ENCODE measurements at regions not wholly inside any gene's neighbourhood (a gene's known extent, or its start where the extent isn't known, plus 50 kb on each side); places are given as distances from the start of the nearest gene placed in this dataset.

DNA sequence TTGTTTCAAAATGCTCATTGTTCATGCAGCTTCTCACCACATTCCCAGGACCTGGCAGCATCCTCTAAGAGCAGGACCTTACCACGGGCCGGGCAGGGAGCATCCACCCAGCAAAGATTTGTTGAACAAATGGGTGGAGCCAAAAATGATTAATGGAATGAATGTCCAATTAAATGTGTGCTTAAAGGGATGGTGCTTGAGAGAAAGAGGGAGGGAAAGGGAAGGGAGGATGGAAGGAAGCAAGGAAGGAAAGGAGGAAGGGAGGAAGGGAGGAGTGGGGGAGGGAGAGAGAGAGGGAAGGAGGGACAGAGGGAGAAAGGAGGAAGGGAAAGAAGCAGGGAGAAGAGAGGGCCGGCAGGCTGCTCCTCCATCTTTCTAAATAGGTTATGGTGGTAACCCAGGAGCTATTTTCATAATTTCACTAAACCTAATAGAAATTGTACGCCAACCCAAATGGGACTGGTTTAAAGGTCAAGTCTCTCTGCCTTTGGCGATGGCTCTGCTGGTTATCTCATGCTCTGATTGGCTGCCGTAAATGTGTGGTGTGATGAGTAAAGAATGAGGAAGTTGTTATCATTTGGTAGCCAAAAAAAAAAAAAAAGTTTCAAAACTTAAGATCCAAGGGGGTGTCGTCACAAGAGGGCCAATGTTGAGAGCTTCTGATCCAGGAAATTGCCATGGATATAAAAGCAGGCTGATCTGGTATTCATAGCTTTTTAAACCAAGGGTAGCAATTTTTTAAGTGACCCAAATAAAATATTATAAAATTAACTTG, 126.7 kb upstream of the FOXF1 start:
- Mint-ChIP-seq H3K4me1 (ENCODE audit: low read depth, unreplicated experiment) (peaks cover 7% of the 10 kb centered on the region), H3K36me3 (ENCODE audit: unreplicated experiment) (no peaks in the 10 kb centered on the region), H3K27me3 (ENCODE audit: unreplicated experiment) (peaks cover 4% of the 10 kb centered on the region), H3K27ac (ENCODE audit: unreplicated experiment) (no peak overlapping the region), H3K4me3 (ENCODE audit: unreplicated experiment) (no peak overlapping the region), H3K9me3 (ENCODE audit: unreplicated experiment) (no peaks in the 10 kb centered on the region)
- DNase-seq: no peak
- TF ChIP-seq CTCF (IDR thresholded peaks at IDR 0.05; ENCODE audit: partially characterized antibody, unreplicated experiment): no peak

- H3K9me3 Mint-ChIP-seq (ENCODE audit: unreplicated experiment): no peaks in the 10 kb centered on the region
- H3K36me3 Mint-ChIP-seq (ENCODE audit: unreplicated experiment): no peaks in the 10 kb centered on the region
- H3K27ac Mint-ChIP-seq (ENCODE audit: unreplicated experiment): no peak overlapping the region
- H3K4me1 Mint-ChIP-seq (ENCODE audit: low read depth, unreplicated experiment): peaks cover 7% of the 10 kb centered on the region
- no peak for TF ChIP-seq CTCF (IDR thresholded peaks at IDR 0.05; ENCODE audit: partially characterized antibody, unreplicated experiment)
- H3K27me3 Mint-ChIP-seq (ENCODE audit: unreplicated experiment): peaks cover 4% of the 10 kb centered on the region
- H3K4me3 Mint-ChIP-seq (ENCODE audit: unreplicated experiment): no peak overlapping the region
- DNase-seq: no peak
Observed at GRCh38 chr16:86384263-86384649, 126.1 kb upstream of the FOXF1 start.

DNA sequence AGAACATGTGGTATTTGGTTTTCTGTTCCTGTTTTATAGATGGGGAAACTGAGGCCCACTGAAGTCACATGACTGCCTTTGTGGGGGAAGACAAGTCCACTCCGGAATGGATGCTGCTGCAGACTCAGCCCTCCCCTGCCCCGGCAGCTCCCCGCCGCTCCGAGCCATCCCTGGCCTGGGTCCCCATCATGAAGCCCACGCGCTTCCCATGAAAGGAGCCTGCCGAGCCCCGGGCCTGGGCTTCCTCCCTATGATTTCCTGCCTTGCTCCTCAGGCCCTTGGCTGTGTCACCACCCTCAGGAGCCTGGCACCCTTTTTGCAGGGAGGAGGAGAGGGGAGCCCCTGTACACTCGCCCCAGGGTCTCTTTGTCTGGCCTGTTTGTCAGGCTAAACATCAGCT, 125.3 kb upstream of the FOXF1 start:
- Mint-ChIP-seq H3K27me3 (ENCODE audit: unreplicated experiment) (peaks cover 4% of the 10 kb centered on the region), H3K9me3 (ENCODE audit: unreplicated experiment) (no peaks in the 10 kb centered on the region), H3K36me3 (ENCODE audit: unreplicated experiment) (no peaks in the 10 kb centered on the region), H3K4me3 (ENCODE audit: unreplicated experiment) (no peak overlapping the region), H3K4me1 (ENCODE audit: low read depth, unreplicated experiment) (peaks cover 7% of the 10 kb centered on the region), H3K27ac (ENCODE audit: unreplicated experiment) (no peak overlapping the region)
- TF ChIP-seq CTCF (IDR thresholded peaks at IDR 0.05; ENCODE audit: partially characterized antibody, unreplicated experiment): no peak
- DNase-seq: no peak

- no peak for DNase-seq
- H3K9me3 Mint-ChIP-seq (ENCODE audit: unreplicated experiment): no peaks in the 10 kb centered on the region
- peaks cover 4% of the 10 kb centered on the region for H3K27me3 Mint-ChIP-seq (ENCODE audit: unreplicated experiment)
- H3K36me3 Mint-ChIP-seq (ENCODE audit: unreplicated experiment): no peaks in the 10 kb centered on the region
- TF ChIP-seq CTCF (IDR thresholded peaks at IDR 0.05; ENCODE audit: partially characterized antibody, unreplicated experiment): no peak
- H3K4me3 Mint-ChIP-seq (ENCODE audit: unreplicated experiment): no peak overlapping the region
- no peaks in the 10 kb centered on the region for H3K4me1 Mint-ChIP-seq (ENCODE audit: low read depth, unreplicated experiment)
- H3K27ac Mint-ChIP-seq (ENCODE audit: unreplicated experiment): no peak overlapping the region
Observed at GRCh38 chr16:86387468-86388440, 122.6 kb upstream of the FOXF1 start.

All from glutamatergic neuron (in vitro differentiated cells).